IPS DF 4.7 (cell line): ENCODE measurements at regions not wholly inside any gene's neighbourhood (a gene's known extent, or its start where the extent isn't known, plus 50 kb on each side); places are given as distances from the start of the nearest gene placed in this dataset.

ENCODE experiments used
- DNase-seq: peaks from one replicate; pipeline ENCODE4 v3.0.0-alpha.2; 2013; ENCODE audit warnings: low spot score; ENCODE audit errors: extremely low read depth

DNA sequence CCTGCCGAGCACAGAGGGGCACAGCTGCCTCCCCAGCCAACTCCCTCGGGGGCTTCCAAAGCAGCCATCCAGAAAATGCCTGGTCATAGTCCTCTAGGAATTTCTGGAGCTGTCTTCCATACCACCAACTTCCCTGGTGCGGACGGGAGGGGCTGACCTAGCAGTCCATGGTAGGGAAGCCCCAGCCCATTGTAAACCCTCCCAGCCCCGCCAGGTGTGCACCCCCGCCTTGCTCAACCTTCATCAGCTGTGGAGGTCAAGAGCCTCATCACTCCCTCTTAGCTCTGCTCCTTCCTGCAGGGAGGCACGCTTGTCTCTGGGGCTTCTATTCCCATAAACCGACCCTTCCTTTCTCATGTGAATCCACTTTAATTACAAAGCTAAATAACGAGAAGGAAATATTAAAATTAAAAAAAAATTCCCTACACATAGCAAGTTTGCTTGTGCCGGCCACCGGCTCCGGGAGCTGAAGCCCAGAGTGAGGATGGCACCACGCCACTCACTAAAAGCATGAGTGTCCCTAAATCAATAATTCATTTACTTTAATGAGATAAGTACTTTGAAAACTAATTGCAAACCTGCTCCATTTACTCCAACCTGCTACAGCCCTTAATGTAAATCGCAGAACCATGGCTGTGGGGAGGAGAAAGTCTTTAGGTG lies 181.4 kb downstream of the ENGASE start:
- DNase-seq: no peak

DNA sequence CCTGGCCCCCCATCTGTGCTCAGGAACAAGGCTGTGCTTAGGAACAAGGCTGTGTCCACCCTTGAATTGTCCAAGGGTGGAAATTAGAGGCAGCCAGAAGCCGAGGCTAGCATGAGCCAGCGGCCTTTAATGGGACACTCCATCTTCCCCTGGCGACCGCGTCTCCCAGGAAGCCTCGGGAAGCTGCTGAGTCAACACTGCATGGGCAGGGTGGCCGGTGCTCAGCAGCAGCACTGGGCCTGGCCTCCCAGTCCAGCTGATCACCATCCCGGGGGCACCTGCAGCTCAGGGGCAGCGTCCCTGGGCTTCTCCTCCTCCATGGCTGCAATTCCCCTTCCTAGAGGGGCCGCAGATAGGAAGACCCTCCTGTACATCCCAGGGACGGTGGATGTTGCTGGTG lies 180.8 kb downstream of the ENGASE start:
- DNase-seq: no peak

DNA sequence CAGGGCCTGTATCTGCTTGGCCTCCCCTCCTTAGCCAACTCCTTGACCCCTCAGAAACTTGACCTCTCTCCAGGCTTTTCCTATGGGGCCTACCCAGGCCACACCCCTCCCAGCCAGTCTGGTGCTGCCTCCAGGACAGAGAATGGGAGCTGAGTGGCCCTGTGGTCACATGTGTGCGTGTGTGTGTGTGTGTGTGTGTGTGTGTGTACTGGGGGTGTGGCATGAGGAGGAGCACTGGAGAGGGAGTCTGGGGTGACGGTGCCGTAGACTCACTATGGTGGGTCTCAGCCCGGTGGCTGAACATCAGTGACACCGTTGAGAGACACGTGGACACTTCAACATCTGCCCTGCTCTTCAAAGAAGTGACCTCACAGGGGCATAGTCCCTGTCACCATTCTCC lies 180.4 kb downstream of the ENGASE start:
- no peak for DNase-seq

DNA sequence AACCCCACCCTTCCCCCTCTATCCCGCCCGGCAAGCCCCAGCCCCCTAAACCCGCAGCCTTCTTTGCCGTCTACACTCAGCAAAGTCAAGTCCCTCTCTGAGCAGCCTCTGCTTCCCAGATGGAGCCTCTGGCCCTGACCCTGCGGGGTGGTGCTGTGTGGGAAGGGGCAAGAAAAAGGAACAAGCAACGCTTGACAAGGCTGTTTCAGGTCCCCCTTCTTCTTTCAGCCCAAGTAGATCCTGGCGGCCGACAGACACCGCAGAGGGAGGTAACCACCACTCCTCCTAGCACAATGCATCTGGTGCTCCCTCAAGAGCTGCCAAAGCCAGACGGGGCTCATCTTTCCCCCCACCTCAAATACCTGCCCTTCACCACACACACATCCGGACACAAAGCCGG lies 178.3 kb downstream of the ENGASE start:
- no peak for DNase-seq

DNA sequence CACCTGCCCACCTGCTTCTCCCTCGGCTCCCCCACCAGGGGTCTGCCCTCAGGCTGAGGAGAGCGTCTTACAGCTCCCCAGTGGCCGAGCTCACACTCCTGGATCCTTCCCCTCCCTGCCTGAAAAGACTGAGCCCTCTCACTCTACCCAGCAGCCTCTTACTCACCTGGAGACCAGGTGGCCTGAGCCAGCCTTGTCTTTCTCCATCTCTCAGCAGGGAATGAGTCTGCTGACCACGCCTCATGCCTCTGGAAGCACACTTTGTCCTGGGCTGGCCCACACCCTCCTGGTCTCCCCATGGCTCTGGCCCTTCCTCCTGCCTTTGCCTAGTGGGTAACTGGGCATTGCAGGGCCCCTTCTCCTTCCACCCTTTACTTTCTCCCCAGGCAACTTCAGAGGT lies 177.2 kb downstream of the ENGASE start:
- DNase-seq: no peak

DNA sequence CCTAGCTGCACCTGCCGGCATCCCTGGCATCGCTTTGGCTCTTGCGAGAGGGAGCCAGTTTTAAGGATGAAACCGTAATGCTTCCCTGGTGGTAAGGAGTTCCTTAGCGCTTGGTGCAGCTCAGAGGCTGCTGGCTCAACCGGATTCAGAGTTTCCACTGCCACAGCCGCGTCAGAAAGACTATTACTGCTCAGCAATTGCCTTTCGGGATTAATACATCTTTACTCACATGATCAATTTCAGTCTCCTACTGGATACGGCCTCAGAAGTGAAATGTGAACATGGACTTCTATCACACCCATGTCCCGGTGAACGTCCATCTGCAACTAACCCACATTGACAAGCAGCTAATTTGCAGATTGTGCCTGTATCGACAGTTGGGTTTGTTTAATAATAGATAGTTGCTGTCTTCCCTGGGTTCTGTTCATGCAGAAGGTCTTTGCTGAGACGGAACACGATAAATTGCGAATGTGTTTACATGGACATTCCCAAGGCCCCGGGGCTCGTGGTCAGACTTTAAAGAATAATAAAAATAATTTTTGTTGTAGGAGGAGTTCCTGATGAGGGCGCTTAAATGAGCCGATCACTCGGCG lies 175.4 kb downstream of the ENGASE start:
- no peak for DNase-seq

DNA sequence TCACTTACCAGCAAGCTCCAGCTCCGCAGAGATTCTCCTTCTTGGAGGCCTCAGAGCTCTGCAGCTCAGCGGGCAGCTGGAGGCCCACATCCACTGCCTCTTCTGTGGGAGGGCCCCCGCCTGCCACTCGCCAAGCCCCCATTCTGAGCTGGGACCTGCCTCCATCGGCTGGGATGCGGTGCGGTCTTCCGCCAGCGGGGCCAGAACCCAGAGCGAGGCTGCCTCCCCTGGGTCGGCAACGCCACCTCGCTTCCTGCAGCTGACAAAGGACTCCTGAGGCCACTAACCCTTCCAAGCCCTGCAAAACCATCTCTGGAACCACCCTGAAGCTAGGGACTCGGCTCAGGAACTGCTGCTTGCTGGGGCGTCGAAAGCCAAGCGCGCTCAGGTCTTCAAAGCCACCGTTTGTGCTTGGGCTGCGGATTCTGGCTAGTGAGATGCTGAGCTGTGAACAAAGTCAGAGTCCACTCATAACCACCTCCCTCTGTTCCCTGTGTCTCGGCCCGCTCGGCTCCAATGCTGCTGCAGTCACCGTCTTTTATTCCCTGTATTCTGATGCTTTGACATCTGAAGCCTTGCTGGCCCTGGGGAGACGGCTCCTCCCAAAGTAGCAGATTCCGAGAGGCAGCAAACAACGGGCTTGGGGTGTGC lies 174.3 kb downstream of the ENGASE start:
- DNase-seq: no peak

DNA sequence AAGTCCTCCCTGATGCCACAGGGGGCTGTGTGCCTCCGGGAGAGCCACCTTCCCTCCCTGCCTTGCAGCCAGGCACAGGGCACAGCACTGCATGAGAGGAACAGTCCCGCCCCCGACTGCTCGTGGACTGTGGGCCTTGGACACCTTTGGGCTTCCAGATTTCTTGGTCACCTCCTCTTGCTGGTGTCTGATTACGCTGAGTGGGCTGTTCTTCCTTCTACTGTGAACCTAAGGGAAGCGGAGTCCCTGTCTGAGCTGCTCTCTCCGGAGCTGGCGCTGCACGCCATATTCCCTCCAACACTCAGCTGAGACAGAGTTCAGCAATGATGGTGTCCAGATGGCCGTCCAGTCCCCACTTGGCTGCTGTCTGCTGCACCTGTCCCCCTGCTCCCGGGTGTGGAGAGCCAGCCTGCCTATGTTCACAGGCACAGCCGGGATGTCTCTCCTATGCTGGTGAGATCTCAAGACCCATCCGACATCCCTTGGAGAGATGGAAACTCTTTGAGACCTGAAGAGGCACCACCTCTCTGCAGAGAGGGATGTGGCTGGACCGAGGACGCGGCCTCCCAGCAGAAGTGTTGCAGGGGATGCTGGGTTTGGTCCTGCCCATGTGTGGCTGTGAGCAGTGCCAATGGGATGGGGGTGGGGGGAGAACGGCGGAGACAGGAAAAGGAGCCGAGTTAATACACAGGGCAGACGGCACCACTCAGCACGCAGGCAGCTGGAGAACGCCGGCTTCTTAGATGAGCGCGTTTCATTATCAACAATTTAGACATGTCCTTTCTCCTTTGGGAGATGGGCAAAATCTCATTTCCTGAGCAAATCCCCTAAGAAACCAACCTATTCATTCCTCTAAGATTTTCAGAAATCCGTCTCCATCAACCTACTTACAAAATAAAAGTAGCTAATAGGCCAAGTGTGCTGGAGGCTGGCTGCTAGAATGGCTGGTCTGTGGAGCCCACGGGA lies 171.9 kb downstream of the ENGASE start:
- no peak for DNase-seq

DNA sequence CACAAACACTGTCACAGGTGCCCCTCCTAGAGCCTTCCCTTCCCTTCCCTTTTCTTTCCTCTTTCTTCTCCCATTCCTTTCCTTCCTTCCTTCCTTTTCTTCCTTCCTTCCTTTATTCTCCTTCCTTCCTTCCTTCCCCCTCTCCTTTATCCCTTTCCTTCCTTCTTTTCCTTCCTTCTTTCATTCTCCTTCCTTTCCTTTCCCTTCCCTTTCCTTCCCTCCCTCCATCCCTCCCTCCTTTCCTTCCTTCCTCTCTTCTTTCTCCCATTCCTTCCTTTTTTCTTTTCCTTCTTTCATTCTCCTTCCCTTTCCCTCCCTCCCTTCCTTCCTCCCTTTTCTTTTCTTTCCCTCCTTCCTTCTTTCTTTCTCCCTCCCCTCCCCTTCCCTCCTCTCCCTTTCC lies 170.0 kb downstream of the ENGASE start:
- no peak for DNase-seq

DNA sequence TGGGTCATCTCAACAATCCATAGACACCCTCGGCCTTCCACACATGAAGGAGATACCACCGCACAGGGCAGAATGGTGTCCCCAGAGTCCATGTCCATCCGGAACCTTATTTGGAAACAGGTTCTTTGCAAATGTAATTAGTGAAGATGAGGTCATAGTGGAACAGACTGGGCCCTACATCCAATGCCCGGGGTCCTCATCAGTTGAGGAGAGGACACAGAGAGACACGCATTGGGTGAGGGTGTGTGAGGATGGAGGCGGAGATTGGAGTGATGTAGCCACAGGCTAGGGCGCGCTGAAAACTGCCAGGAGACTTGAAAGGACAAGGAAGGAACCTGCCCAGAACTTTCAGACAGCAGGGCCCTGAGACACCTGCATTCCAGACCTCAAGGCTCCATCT lies 169.4 kb downstream of the ENGASE start:
- DNase-seq: no peak

DNA sequence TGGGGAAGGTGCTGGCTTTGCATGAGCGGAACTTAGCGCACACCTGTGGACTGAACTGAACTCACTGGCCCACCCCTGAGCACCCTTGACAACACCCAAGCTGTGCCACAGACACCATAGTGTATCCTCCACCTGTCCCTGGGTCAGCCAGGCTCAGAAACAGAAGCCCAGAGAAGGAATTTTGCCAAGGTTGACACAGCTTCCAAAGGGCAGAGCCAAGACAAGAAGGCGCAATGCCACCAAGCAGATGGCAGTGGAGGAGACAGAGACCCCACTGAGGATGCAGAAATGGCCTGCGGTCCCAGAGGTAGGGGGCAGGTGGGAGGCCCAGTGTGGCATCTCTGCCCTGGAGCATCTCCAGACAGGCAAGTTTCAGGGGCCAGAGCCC lies 169.0 kb downstream of the ENGASE start:
- DNase-seq: no peak

DNA sequence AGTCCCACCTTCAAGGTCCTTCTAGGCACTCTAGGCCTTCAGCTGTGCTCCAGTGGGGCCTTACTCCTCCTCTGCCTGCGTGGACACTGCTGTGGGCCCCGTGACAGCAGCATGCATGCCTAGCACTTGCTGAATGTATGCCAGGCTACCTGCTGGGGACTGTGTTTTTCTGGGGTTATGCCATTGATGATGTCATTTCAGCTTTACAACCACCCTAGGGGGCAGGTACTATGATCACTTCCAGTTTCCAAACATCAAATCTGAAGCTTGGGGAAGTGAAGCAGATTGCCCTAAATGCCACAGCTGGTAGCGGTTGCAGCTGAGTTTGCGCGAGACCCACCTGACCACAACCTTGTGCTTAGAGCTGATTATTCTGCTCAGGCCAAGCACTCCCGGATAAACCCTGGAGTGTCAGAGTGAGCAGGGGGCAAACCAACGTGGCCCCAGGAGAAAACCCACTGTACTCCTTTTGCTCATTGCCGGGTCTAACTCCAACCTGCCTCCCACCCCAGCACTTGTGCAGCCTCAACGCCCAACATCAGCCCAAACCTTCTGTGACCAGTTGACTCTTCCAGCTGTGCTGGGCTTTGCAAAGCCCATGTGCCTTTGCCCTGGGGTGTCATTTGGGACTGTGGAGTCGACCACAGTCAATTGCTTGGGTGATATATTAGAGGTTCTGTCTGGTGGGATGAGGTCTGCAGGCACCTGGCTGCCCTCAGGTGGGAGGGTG lies 168.4 kb downstream of the ENGASE start:
- DNase-seq: no peak

DNA sequence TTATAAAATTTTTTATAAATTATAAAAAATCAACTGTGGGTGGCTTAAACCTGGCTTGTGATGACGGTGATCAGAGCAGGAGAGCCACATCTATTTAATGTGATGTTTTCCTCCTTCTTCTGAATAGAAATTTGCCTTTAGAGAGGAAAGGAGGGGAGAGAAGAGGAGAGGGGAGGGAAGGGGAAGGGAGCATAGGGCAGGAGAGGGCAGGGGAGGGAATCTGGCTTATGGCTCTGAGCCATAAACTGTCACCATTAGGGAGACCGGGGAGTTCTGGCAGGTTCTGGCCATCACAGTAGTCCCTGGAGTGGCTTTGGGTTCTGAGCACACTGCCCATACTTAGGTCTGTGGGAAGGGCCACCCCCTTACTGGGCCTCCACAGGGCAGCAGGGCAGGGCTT lies 167.8 kb downstream of the ENGASE start:
- DNase-seq: no peak

DNA sequence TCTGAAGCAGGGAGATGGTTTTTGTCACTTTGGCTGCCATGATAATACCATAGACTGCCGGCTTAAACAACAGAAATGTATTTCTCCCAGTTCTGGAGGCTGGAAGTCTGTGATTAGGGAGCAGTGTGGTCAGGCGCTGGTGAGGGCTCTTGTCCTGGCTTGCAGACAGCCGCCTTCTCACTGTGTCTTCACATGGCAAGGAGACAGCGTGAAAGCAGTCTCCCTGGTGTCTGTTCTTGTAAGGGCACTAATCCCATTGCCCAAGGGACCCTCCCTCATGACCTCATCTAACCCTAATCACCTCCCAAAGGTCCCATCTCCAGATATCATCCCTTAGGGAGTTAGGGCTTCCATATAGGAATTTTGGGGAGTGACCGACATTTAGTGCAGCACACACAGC lies 167.0 kb downstream of the ENGASE start:
- DNase-seq: no peak

DNA sequence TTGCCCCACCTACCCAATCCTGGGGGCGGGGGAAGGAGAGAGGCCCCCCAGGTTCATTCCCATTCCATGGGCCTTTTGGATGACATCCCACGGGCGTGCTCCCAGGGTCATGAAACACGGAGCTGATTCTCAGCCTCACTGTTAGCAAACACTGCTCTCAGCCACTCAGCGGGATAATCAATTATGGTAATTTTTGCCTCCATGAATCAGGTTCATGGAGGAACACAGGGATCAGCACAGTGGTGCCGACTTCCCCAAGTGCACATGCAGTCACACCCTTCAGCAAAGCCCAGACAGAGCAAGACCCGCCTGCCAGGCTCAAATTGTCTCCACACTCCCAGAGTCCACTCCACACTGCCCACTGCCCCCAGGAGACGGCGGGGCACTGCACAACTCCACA lies 164.6 kb downstream of the ENGASE start:
- no peak for DNase-seq

DNA sequence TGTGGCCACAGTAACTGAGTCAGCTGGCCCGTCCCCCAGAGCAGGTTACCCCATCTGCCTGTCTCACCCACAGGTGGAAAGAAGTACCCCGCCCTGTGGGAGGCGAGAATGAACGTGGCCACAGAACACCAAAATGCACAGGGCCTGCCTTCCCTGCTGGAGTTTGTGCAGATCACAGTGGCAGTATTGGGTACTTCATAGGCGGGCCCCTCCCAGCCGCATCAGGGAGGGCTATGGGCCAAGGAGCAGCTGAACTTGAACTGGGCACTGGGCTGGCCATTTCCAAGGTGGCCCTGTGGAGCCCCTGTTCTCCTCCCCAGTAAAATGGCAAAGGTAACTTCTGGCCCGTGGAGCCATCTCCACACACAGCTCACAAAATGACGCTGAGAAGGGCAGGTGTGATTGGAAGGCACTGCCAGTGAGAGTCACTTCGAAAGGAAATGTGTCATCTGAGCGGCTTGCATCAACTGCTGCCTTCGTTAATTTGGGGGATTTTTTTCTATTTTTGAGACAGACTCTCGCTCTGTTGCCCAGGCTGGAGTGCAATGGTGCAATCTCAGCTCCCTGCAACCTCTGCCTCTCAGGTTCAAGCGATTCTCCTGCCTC lies 162.9 kb downstream of the ENGASE start:
- no peak for DNase-seq

DNA sequence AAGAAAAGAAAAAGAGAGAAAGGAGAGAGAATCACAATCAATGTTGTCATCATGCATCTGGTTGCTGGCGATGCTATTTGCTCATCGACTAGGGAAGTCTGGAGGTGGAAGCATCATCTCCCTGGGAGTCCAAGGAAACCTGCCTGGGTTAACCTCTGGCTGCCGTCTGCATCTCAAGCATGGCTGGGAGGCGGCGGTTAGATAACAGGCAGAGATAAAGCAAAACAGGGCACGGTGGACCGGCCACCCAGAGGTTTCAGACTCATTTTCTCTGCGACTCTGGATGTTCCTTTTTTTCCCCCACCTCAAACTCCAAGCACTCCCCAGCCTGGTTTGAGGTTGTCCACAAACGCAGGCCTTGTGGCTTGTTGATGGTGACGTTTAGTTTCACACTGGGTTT lies 161.2 kb downstream of the ENGASE start:
- DNase-seq: no peak

DNA sequence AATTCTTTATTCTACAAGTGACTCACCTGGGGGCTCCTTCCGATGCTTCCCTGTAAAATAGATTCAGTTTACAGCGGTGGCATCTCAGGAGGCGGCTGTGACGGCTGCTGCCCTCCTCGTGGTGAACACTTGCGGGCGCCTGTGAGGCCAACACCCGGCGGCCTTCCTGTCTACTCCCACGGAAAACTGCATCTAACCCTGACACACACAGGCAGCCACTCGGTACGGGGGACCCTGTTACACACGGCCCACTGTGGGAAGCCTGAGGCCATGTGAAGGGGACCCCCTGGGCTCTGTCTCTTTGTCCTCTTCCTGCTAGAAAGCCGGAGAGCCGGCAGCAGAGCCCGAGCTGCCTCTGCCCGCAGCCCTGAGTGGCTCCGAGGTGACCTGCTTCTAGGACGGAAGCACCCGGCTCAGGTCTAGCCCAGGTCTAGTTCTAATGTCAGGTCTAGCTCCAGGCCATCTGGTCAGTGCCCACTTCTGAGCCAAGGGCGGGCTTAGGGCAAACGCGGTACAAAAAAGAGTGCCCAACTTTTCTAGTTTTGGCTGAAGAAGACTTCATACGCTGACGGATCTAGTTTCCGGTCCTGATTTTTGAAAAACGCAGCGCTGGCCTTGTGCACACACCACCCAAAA lies 159.4 kb downstream of the ENGASE start:
- DNase-seq: no peak

DNA sequence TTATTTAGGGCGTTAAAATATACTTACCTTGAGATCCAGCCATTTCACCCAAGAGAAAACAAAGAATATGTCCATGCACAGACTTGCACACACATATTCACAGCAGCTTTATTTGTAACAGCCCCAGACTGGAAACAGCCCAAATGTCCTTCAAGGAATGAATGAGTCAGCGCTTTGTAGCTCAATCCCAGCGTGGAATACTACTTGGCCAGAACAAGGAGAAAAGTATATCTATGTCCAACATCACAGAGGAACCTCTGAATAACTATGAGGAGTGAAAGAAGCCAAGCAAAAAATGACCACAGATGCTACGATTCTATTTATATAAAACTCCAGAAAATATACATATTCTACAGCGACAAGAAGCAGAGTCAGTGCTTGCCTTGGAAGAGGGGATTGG lies 158.3 kb downstream of the ENGASE start:
- DNase-seq: no peak

DNA sequence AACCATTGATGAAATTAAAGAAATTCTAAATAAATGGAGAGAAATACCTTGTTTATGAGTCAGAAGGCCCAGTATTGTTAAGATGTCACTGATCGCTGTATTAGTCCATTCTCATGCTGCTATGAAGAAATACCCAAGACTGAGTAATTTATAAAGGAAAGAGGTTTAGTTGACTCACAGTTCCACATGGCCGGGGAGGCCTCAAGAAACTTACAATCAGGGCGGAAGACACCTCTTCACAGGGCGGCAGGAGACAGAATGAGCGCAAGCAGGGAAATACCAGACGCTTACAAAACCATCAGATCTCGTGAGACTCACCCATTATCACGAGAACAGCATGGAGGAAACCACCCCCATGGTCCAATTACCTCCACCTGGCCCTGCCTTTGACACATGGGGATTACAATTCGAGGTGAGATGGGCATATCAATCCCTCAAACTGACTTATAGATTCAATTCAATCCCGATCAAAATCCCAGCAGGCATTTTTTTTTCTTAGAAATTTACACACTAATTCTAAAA lies 157.2 kb downstream of the ENGASE start:
- DNase-seq: no peak
